SIG-M5 (cell line): ENCODE measurements at regions not wholly inside any gene's neighbourhood (a gene's known extent, or its start where the extent isn't known, plus 50 kb on each side); places are given as distances from the start of the nearest gene placed in this dataset.
"Not testable (repeated sequence)": the region's sequence is repeated elsewhere in the genome, so short reads cannot be mapped to it uniquely, and the experiment has no call there.

ENCODE experiments used
- DNase-seq: peaks from one replicate; lab custom pipeline; 2025; lab: John Stamatoyannopoulos, UW

DNA sequence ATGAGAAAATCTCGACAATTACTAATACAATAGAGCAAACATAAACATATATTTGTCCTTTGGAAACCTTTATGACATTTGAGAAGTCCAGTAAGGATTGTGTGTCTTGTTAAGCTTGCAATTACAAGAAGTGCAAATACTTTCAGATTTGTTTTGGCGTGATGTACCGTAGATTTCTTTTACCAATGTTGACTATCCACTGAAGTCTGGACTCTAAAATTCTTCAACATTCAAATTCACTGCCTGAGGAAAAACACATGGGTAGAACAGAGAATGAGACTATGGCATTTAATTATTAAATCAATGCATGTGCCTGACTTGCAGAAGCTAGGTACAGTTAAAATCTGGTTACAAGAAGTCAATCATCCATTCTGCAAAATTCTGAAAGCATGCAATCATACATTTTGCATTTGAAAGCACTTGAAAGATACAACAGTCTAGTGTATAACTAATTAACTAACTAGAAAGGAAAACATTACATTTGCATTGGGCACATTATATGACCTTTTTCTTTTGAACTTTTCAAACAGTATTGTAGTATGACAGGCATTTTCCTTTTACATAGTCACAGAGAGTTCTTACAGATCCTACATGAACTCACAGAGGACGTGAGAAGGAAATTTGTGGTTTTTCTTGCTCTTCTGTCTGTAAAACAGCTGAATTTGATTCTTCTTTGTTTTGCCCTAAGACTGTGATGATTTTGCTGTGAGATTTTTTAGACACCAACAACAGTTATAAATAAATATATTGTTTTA, 511.1 kb upstream of the ADGRL4 start:
- no peak for DNase-seq

- DNase-seq = no peak
Observed at GRCh38 chr1:79507770-79508169, 501.2 kb upstream of the ADGRL4 start.

DNA sequence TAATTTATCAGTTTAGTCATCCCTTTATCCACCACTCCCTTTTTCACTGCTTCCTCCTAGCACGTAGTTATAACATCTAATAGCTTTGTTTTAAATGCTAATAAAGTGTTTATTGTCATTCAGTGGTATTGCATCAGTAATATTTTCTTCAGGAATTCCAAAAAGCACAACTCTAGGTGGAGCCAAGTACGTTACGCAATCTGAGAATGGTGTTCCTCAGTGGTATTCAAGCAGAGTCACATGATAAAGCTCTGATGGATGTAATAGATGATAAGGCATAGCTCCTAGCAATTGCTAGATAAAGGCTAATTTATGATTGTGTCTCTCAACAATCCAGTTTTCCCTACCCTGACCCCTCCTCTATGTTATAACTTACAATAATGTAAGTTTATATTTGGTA, 494.6 kb upstream of the ADGRL4 start:
- no peak for DNase-seq

- no peak for DNase-seq
Observed at GRCh38 chr1:79499541-79499940, 493.0 kb upstream of the ADGRL4 start.

DNA sequence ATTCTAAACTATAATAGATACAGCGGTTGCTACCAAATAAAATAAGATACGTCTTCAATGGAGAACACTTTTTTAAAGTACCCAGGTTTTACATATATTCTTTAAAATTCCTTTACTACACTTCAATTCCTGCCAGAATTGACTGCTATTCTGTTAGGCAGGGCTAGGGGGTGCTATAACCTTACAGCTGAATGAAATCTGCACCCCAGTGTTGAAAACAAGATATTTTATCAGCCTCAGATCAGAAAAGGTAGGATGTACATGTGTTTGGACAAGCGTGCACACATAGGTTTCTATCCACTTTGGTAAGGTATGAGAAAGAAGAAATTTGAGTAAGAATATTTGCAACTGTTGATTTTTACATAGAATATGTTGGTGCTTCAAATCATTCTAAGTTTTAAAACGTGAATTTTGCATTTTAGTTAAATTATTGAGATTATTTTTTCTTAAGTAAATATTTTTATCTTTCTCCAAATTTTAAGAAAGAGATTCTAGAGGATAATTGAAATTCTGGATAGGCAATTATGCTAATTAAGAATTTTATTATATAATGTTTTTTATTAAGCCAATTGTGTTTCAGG, 490.8 kb upstream of the ADGRL4 start:
- DNase-seq = no peak

- DNase-seq = no peak
Observed at GRCh38 chr1:79496129-79496528, 489.6 kb upstream of the ADGRL4 start.

- DNase-seq = not testable (repeated sequence)
Observed at GRCh38 chr1:79493702-79494101, 487.2 kb upstream of the ADGRL4 start.

GRCh38 chr1:79488572-79489121, 482.1 kb upstream of the ADGRL4 start:
- not testable (repeated sequence) for DNase-seq

- no peak for DNase-seq
Observed at GRCh38 chr1:79478728-79479373, 472.3 kb upstream of the ADGRL4 start.

DNA sequence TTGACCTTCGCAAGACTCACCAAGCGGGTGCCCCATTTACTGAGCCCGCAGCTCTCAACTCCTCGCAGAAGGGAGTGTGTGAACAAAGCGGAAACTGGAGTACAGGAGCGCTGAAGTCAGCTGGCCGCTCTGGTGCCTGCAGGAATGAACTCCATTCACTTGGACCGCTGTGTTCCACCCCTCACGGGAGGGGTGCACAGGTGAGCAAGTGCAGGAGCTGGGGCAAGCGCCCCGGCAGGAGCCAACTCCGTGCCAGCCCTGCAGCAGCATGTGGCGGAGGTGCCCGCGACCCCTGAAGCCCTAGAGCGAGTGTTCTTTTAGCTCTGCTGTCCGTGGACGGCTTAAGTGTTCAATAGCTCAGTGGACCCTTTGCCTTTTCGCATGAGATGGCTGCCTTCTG, 471.6 kb upstream of the ADGRL4 start:
- DNase-seq = no peak

DNA sequence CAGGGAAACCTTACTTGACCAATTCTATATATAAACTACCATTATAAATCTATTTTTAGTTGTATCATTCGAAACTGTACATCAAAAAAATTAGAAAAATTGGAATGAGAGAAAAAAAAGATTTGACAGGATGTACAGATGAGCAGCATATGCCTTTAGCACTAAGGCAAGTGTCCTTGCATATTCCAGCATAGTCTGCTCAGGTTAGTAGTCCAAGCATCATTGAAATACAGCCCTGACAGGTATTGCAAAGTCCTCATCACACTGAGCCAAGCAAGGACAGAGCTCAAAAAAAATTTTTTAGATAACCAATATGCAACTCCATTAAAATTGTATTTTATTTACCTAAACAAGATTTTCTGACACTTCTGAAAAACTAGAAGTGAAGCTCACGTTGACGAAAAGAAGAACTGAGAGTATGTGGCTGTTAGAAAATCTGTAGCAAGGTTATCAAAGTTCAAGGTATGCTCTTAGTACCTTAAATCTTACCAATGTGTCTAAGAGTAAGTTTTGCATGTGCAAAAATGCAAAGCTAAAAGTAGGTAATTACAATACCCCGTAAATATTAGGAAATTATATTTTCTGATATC, 465.6 kb upstream of the ADGRL4 start:
- DNase-seq = no peak

DNA sequence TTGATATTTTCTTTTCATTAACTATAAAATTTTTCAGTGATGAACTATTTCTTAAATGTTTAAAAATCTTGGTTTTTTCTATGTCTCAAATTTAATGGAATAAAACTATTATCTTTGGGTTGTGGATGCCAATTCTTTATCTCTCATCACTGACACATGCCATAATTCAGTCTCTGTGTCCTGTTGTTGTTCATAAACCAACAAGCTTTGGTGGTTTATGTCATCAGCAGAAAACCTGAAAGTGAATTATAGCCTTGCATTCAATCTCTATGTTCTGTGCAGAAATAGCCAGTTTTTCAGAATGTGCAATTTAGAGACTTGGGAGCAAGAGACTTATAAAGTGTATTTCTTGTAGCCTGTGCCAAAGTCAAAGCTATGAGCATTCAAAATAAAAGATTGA, 462.6 kb upstream of the ADGRL4 start:
- DNase-seq = no peak

- DNase-seq = no peak
Observed at GRCh38 chr1:79460773-79461436, 454.4 kb upstream of the ADGRL4 start.

DNA sequence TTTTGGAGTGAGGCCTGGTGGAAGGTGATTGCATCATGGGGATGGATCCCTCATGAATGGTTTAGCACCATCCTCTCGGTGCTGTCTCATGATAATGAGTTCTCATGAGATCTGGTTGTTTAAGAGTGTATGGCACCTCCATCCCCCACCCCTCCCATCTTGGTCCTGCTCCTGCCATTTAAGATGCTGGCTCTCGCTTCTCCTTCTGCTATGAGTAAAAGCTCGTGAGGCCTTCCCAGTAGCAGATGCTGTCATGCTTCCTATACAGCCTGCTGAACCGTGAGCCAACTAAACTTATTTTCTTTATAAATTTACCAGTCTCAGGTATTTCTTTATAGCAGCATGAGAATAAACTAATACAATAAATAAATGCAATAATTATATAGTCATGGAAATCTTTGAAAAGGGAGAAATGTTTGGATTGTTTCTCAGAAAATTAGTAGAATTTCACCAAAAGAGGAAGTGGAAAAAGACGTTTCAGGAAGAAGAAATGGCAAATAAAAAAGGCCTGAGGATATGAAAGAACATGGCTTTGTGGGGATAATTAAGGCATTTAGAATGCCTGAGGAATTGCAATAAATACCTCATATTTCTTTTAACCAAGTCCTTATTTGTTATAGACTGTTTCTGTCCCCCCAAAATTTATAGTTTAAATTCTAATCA, 451.2 kb upstream of the ADGRL4 start:
- DNase-seq = no peak

GRCh38 chr1:79448426-79448825, 441.9 kb upstream of the ADGRL4 start:
- no peak for DNase-seq

GRCh38 chr1:79441238-79441637, 434.7 kb upstream of the ADGRL4 start:
- DNase-seq = no peak

GRCh38 chr1:79437540-79437939, 431.0 kb upstream of the ADGRL4 start:
- no peak for DNase-seq

DNA sequence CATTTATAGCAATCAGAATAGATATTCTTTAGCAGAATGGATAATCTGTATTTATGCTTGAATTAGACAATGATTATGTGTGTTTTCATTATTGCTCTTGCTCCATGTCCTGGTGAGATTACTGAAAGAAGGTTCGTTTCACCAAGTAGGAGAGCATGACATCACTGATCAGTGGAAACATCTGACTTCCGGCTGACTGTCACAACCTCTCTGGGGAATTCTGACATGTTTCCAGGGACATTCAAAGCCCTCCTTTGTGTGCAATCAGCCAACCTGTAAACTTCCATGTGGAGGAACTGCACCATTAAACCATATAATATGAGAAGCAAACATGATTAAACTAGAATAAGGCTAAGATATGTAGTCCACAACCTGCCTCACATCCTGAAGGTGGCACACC, 424.8 kb upstream of the ADGRL4 start:
- no peak for DNase-seq

DNA sequence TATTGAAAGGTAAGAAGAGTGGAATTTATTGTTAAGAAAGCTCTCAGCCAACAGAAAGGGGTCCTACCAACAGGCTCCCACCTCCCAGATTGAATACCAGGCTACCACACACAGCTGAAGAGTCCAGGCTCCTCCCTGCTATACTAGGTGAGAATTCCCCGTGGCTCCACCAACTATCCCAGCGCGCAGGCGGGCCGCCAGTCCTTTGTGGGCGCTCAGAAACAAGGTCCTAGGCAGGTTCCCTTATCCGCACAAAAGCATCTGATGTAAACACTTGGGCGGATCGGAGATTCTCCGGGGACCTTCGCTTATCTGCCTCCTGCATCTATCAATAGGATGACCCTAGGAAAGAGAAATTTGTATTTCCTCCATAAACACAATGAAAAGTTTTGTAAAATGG, 423.9 kb upstream of the ADGRL4 start:
- no peak for DNase-seq

GRCh38 chr1:79422726-79423125, 416.2 kb upstream of the ADGRL4 start:
- no peak for DNase-seq

DNA sequence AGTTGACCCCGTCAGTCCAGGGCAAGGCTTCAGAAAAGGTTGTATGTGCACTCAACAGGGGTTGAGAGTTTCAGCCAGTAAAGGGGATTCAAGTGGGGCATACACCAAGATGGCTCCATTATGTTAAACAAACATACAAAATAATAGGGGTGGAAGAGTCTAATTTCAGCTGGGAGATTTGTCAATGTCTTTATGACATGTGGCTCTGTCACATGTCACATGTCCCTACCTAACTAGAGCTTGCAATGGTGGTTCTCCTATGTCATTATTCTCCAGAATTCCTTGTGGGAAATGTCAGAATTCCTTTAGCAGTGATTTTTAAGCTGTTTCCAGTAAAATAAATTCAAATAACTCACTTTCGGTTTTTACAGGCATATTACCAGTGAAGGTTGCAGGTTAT, 392.0 kb upstream of the ADGRL4 start:
- DNase-seq = no peak

DNA sequence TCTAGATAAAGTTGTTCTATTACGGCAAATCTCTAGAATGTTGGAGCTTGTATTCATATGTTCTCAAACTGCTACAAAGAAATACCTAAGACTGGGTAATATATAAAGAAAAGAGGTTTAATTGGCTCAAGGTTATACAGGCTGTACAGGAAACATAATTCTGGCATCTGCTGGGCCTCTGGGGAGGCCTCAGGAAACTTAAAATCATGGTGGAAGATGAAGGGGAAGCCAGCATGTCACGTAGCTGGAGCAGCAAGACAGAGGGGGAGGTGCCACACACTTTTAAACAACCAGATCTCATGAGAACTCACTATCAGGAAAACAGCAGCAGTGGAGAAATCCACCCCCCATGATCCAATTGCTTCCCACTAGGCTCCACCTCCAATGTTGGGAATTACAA, 390.4 kb upstream of the ADGRL4 start:
- no peak for DNase-seq
